HEK293 (cell line): ENCODE measurements at regions not wholly inside any gene's neighbourhood (a gene's known extent, or its start where the extent isn't known, plus 50 kb on each side); places are given as distances from the start of the nearest gene placed in this dataset.
A peak's percentile ranks its signal among the peaks of the same experiment; 100 is the strongest.
"Not testable (repeated sequence)": the region's sequence is repeated elsewhere in the genome, so short reads cannot be mapped to it uniquely, and the experiment has no call there.

Source experiments
- CTCF ChIA-PET: fragments of 350-600 bp; formaldehyde crosslinking; extraction: SDS; loops from one replicate; lab custom pipeline; 2021; ENCODE audit warnings: antibody characterized with exemption; lab: Yijun Ruan, JAX
- POLR2A ChIA-PET: fragments of 300-600 bp; formaldehyde crosslinking; extraction: SDS; loops from one replicate; lab custom pipeline; 2020; ENCODE audit warnings: antibody characterized with exemption, inconsistent platforms; lab: Yijun Ruan, JAX
- H3K27ac ChIP-seq: fragments of 200-500 bp; sonication (Bioruptor generic); 2 replicates; pipeline ENCODE4 v1.5.1; 2014; ENCODE audit warnings: low read depth, low read length, control low read depth, inconsistent platforms; ENCODE audit errors: extremely low read depth
- H3K36me3 ChIP-seq, 2 experiments: fragments of 200-500 bp in 1 of 2; sonication (Bioruptor generic) in 1 of 2; 1 replicate in 1 of 2; 2 replicates in 1 of 2; pipeline ENCODE4 v1.5.1; 2014 to 2017; ENCODE audit warnings: inconsistent platforms in 2 of 2, low read length in 2 of 2; ENCODE audit not compliant: control insufficient read depth in 2 of 2, insufficient read depth in 1 of 2
- H3K4me1 ChIP-seq: fragments of 200-500 bp; sonication (Bioruptor generic); 2 replicates; pipeline ENCODE4 v1.5.1; 2014; ENCODE audit warnings: mild to moderate bottlenecking, low read length, inconsistent platforms; ENCODE audit not compliant: control insufficient read depth, insufficient read depth
- H3K4me3 ChIP-seq: 2 replicates; pipeline ENCODE4 v1.5.1; 2011; ENCODE audit warnings: low read depth, mild to moderate bottlenecking, control low read depth, low read length, moderate library complexity
- H3K9me3 ChIP-seq: fragments of 200-500 bp; sonication (Bioruptor generic); 2 replicates; pipeline ENCODE4 v1.5.1; 2014; ENCODE audit warnings: low read depth, low read length, inconsistent platforms; ENCODE audit not compliant: control insufficient read depth, insufficient read depth
- BCL11A ChIP-seq: fragments of 450-650 bp; formaldehyde crosslinking; IDR thresholded peaks from 2 replicates; pipeline ENCODE4 v1.5.1; 2016; ENCODE audit warnings: low read depth, missing biosample characterization, missing genetic modification characterization
- FEZF1 ChIP-seq: fragments of 450-650 bp; formaldehyde crosslinking; IDR thresholded peaks from 2 replicates; pipeline ENCODE4 v1.5.1; 2016; ENCODE audit warnings: missing biosample characterization, missing genetic modification characterization
- HOXA7 ChIP-seq: sonication (generic); formaldehyde crosslinking; IDR thresholded peaks from 2 replicates; pipeline ENCODE4 v1.8.1; 2022; ENCODE audit warnings: missing genetic modification reagents, borderline replicate concordance
- OVOL3 ChIP-seq: fragments of 450-650 bp; formaldehyde crosslinking; IDR thresholded peaks from 2 replicates; pipeline ENCODE4 v1.5.1; 2016; ENCODE audit warnings: missing biosample characterization, missing genetic modification characterization
- TCF7L2 ChIP-seq: IDR thresholded peaks from 2 replicates; pipeline ENCODE4 v1.6.1; 2011; ENCODE audit warnings: low read depth, mild to moderate bottlenecking, inconsistent platforms, low read length, moderate library complexity, borderline replicate concordance
- ZBTB48 ChIP-seq: fragments of 450-650 bp; formaldehyde crosslinking; IDR thresholded peaks from 2 replicates; pipeline ENCODE4 v1.5.1; 2016; ENCODE audit warnings: missing biosample characterization, missing genetic modification characterization
- ZNF133 ChIP-seq: fragments of 450-650 bp; formaldehyde crosslinking; IDR thresholded peaks from 2 replicates; pipeline ENCODE4 v1.5.1; 2016; ENCODE audit warnings: missing biosample characterization, missing genetic modification characterization
- ZNF146 ChIP-seq: fragments of 450-650 bp; formaldehyde crosslinking; IDR thresholded peaks from 2 replicates; pipeline ENCODE4 v1.5.1; 2016; ENCODE audit warnings: missing biosample characterization, missing genetic modification characterization
- ZNF16 ChIP-seq: fragments of 450-650 bp; formaldehyde crosslinking; IDR thresholded peaks from 2 replicates; pipeline ENCODE4 v1.5.1; 2016; ENCODE audit warnings: low read depth, missing biosample characterization, missing genetic modification characterization
- ZNF335 ChIP-seq: fragments of 450-650 bp; formaldehyde crosslinking; conservative IDR thresholded peaks from 2 replicates; pipeline ENCODE4 v1.5.1; 2016; ENCODE audit warnings: missing biosample characterization, missing genetic modification characterization
- ZNF350 ChIP-seq: fragments of 450-650 bp; formaldehyde crosslinking; IDR thresholded peaks from 2 replicates; pipeline ENCODE4 v1.5.0; 2017; ENCODE audit warnings: missing biosample characterization, mild to moderate bottlenecking, missing genetic modification characterization
- ZNF366 ChIP-seq: fragments of 450-650 bp; formaldehyde crosslinking; conservative IDR thresholded peaks from 2 replicates; pipeline ENCODE4 v1.5.1; 2016; ENCODE audit warnings: missing biosample characterization, missing genetic modification characterization
- ZNF404 ChIP-seq: fragments of 450-650 bp; formaldehyde crosslinking; IDR thresholded peaks from 2 replicates; pipeline ENCODE4 v1.5.1; 2017; ENCODE audit warnings: missing biosample characterization, missing genetic modification characterization
- ZNF518A ChIP-seq: fragments of 450-650 bp; formaldehyde crosslinking; conservative IDR thresholded peaks from 2 replicates; pipeline ENCODE4 v1.5.1; 2016; ENCODE audit warnings: low read depth, missing biosample characterization, missing genetic modification characterization
- ZNF548 ChIP-seq: fragments of 450-650 bp; formaldehyde crosslinking; IDR thresholded peaks from 2 replicates; pipeline ENCODE4 v1.5.1; 2016; ENCODE audit warnings: missing biosample characterization, missing genetic modification characterization
- ZNF580 ChIP-seq: fragments of 450-650 bp; formaldehyde crosslinking; IDR thresholded peaks from 2 replicates; pipeline ENCODE4 v1.5.1; 2016; ENCODE audit warnings: missing biosample characterization, missing genetic modification characterization
- ZNF624 ChIP-seq: fragments of 450-650 bp; formaldehyde crosslinking; IDR thresholded peaks from 2 replicates; pipeline ENCODE4 v1.5.1; 2017; ENCODE audit warnings: missing biosample characterization, missing genetic modification characterization
- ZSCAN23 ChIP-seq: fragments of 450-650 bp; formaldehyde crosslinking; IDR thresholded peaks from 2 replicates; pipeline ENCODE4 v1.5.1; 2016; ENCODE audit warnings: missing biosample characterization, missing genetic modification characterization
- TF ChIP-seq, protein P1 (sequence below): fragments of 450-650 bp; formaldehyde crosslinking; IDR thresholded peaks from 2 replicates; pipeline ENCODE4 v1.5.1; 2016; ENCODE audit warnings: missing biosample characterization, missing genetic modification characterization
- TF ChIP-seq, protein P2 (sequence below): fragments of 450-650 bp; formaldehyde crosslinking; IDR thresholded peaks from 2 replicates; pipeline ENCODE4 v1.5.1; 2016; ENCODE audit warnings: missing biosample characterization, missing genetic modification characterization

DNA sequence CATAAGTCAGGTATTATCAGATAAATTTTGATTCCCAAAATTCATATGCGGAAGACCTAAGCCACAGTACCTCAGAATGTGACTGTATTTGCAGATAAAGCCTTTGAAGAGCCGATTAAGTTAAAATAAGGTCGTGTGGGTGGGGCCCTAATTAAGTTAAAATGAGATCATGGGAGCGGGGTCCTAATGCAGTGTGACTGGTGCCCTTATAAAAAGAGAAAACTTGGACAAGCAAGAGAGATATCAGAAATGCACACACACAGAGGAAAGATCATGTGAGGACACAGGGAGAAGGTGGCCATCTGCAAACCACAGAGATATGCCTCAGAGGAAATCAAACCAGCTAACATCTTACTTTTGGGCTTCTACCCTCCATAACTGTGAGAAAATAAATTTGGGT lies 236.1 kb downstream of the FBXO8 start:
- Histone ChIP-seq H3K27ac (no peak overlapping the region), H3K4me1 (no peaks in the 10 kb centered on the region), H3K36me3 (no peaks in the 10 kb centered on the region), H3K9me3 (no peaks in the 10 kb centered on the region), H3K4me3 (no peak overlapping the region)
- ChIA-PET POLR2A (no interaction called here), CTCF (no interaction called here)
- TF ChIP-seq ZNF335 (tag by site-specific recombination) (peak; percentile 59), ZBTB48 (tag by site-specific recombination) (no peak), ZNF548 (no peak), TCF7L2 (peak; percentile 80; the same call in 1 of the 2 replicates)

DNA sequence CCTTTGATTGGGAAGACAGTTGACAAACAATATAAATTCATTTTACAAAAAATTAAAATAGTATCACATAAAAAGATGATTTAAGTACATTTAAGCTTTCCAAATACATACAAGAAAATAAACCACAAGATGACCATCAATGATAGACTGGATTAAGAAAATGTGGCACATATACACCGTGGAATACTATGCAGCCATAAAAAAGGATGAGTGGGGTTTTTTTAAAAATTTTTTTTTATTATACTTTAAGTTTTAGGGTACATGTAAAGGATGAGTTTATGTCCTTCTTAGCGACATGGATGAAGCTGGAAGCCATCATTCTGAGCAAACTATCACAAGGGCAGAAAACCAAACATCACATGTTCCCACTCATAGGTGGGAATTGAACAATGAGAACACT lies 237.6 kb downstream of the FBXO8 start:
- H3K36me3 ChIP-seq, H3K27ac ChIP-seq, CTCF ChIA-PET, H3K4me3 ChIP-seq, POLR2A ChIA-PET, H3K4me1 ChIP-seq, H3K9me3 ChIP-seq: not testable (repeated sequence)
- peak; percentile 71 for TF ChIP-seq ZNF580 (tag by site-specific recombination)
- peak; percentile 26; the same call in 1 of the 2 replicates for TF ChIP-seq ZNF146 (tag by site-specific recombination)

DNA sequence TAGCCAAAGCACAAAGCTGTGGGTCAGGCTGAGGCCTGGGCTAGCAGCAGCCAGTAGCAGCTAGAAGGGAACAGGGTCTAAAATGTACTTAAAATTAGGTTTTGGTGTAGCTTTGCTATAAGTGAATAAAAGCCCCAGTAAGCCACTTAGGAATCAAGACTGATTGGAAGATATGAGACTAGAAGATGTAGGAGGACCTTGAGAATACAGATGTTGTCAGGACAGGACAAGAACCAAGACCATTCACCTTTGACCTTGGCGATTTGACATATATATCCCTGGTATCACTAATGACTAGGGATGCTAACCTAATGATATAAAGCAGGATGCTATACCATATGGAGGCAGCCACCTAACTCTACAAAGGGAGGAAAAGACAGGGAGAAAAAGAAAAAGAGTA lies 238.1 kb downstream of the FBXO8 start:
- H3K4me3 ChIP-seq: no peak overlapping the region
- H3K9me3 ChIP-seq: no peaks in the 10 kb centered on the region
- POLR2A ChIA-PET: no interaction called here
- no peaks in the 10 kb centered on the region for H3K36me3 ChIP-seq
- TF ChIP-seq HOXA7 (no peak), ZSCAN23 (no peak), BCL11A (tag by site-specific recombination) (no peak), ZNF624 (tag by site-specific recombination) (no peak), ZNF133 (tag by site-specific recombination) (no peak), ZNF404 (tag by site-specific recombination) (no peak), FEZF1 (tag by site-specific recombination) (no peak), ZNF366 (tag by site-specific recombination) (no peak), OVOL3 (tag by site-specific recombination) (no peak), ZNF518A (no peak), ZNF16 (tag by site-specific recombination) (no peak), ZNF350 (no peak)
- TF ChIP-seq, protein P1, sequence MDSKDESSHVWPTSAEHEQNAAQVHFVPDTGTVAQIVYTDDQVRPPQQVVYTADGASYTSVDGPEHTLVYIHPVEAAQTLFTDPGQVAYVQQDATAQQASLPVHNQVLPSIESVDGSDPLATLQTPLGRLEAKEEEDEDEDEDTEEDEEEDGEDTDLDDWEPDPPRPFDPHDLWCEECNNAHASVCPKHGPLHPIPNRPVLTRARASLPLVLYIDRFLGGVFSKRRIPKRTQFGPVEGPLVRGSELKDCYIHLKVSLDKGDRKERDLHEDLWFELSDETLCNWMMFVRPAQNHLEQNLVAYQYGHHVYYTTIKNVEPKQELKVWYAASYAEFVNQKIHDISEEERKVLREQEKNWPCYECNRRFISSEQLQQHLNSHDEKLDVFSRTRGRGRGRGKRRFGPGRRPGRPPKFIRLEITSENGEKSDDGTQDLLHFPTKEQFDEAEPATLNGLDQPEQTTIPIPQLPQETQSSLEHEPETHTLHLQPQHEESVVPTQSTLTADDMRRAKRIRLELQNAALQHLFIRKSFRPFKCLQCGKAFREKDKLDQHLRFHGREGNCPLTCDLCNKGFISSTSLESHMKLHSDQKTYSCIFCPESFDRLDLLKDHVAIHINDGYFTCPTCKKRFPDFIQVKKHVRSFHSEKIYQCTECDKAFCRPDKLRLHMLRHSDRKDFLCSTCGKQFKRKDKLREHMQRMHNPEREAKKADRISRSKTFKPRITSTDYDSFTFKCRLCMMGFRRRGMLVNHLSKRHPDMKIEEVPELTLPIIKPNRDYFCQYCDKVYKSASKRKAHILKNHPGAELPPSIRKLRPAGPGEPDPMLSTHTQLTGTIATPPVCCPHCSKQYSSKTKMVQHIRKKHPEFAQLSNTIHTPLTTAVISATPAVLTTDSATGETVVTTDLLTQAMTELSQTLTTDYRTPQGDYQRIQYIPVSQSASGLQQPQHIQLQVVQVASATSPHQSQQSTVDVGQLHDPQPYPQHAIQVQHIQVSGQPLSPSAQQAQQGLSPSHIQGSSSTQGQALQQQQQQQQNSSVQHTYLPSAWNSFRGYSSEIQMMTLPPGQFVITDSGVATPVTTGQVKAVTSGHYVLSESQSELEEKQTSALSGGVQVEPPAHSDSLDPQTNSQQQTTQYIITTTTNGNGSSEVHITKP (tag by site-specific recombination): no peak
- TF ChIP-seq, protein P2, sequence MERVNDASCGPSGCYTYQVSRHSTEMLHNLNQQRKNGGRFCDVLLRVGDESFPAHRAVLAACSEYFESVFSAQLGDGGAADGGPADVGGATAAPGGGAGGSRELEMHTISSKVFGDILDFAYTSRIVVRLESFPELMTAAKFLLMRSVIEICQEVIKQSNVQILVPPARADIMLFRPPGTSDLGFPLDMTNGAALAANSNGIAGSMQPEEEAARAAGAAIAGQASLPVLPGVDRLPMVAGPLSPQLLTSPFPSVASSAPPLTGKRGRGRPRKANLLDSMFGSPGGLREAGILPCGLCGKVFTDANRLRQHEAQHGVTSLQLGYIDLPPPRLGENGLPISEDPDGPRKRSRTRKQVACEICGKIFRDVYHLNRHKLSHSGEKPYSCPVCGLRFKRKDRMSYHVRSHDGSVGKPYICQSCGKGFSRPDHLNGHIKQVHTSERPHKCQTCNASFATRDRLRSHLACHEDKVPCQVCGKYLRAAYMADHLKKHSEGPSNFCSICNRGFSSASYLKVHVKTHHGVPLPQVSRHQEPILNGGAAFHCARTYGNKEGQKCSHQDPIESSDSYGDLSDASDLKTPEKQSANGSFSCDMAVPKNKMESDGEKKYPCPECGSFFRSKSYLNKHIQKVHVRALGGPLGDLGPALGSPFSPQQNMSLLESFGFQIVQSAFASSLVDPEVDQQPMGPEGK: no peak
- CTCF ChIA-PET: no interaction called here
- H3K27ac ChIP-seq: no peak overlapping the region
- H3K4me1 ChIP-seq: no peaks in the 10 kb centered on the region
